Activated T-cell treated with anti-CD3 and anti-CD28 coated beads for 4 hours (primary cell): ENCODE measurements at regions not wholly inside any gene's neighbourhood (a gene's known extent, or its start where the extent isn't known, plus 50 kb on each side); places are given as distances from the start of the nearest gene placed in this dataset.

Source experiments
- DNase-seq: peaks from one replicate; pipeline ENCODE4 v3.0.0-alpha.2; 2020

DNA sequence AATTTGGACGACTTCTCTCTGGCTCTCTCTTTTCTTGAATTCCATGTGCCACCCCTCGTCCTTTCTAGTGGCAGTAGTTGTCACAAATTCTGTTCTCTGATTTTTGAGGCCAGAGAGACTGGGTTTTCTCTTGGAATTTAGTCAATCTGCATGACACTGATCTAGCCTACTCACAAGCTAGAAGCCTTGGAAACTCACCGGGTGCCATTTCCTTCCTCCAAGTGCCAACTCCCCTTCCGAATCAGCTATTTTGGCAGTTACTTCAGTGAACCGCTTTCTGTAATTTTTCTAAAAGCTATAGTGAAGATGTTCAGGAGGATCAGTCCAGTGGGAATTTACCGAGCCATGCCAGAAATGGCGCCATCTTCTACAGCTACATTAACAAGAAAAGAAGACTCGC is 228.9 kb downstream of the PMP22 start:
- no peak for DNase-seq

DNA sequence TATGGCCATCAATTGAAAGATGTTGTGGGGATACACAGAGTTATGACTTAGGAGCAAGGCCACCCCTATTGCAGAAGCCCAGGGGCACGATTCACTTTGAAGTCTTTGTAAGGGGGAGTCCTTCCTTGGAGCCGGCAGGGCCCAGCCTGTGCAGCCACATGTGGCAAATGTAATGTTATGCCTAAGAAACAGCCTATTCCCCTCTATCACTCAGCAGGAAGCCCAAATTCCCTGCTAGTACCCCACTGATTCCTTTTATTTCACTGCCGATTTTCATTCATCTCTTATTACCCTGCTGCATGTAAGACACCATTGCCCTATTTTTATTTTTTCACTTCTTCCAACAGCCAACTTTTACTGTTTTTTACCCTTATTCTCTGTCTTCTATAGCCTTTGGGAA is 233.2 kb downstream of the PMP22 start:
- DNase-seq = no peak

- no peak for DNase-seq
Measured at GRCh38 chr17:15029469-15029868, 235.7 kb downstream of the PMP22 start.

DNA sequence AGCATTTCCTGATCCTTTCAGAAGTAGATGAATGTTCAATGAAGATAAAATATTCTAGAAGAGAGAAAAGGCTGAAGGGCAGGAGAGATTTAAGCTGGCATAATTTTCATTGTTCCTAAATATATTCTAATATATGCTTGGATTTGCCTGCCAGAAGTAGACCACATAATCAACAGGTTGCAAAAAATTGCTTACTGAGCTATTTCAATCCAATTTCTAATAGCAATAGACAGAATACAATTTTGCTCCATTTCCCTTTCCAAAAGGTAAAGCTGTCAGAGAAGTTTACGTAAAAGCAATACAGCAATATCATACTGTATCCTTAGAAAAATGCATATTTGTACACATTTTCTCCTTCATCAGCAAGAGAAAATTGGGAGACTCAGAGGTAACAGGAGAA is 237.3 kb downstream of the PMP22 start:
- no peak for DNase-seq

- DNase-seq = no peak
Measured at GRCh38 chr17:15026088-15026487, 239.0 kb downstream of the PMP22 start.

DNA sequence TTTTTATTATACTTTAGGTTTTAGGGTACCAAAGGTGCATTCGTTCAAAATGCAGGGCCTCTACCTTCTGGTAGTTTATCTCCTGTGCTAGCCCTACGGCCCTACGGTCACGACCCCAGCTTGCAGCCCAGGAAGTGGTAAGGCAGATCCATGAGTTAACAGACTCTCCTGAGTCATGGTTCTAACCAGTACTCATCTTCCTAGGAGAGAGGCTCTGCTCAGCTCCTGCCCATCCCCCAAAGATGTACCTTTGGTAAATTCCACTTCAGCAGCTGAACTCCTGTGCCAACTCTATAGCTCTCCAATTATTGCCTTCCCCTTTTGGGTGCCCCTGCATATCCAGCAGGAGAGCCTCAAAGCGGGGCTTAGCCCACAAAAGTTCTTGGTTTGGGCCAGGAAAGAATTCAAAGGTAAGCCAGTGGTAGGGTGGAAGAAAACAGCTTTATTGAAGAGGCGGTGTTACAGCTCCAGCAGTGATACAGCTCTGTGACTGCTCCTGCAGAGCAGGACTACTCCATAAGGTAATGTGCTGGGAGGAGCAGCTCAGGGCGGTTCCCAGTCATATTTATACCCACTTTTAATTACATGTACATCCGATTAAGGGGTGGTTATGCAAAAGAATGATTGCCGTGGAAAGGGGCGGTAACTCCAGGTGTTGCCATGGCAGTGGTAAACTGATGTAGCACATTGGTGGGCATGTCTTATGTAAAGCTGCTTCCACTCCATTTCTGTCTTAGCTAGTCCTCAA is 241.4 kb downstream of the PMP22 start:
- DNase-seq = no peak

DNA sequence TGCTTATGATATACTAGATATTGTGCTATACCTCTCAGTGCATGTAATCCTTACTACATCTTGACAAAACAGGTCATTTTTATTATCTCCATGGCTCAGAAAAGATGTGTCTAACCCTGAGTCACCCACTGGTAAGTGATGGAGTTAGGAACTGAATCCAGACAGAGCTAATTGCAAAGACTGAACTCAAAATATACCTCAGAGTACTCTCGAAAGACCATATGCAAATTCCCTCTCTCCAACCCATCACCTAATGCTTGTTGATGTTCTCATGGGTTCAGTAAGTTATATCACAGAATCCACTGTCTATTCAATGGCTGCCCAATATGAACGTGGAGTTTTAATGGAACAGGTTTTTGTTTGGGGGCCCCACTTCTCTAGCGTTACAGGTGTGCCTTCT is 246.0 kb downstream of the PMP22 start:
- no peak for DNase-seq

DNA sequence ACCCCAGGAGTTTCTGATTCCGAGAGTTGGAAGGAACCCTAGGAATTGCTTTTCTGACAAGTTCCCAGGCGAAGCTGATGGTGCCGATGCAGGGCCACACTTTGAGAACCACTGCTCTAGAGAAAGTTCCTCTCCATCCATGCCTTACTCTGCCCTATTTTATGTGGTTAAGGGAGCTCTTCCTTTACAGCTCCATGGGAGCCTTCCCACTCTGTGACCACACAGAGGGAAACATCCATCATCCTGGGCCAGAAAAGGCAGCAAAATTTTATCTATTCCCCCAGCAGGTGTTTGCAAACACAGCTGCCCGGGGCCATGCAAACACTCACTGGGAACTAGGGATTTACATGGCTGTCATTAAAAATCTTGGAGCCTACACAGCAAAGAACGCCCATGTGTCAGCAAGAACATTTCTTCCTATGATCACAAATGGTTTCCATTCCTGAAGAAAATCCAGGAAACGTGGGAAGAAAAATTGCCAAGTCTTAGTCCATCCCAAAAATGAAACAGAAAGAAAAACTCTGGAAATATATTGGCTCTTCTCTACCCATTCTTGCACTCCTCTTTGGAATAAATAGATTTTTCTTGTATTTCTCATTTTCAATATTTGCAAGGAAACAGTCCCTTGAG is 252.7 kb downstream of the PMP22 start:
- DNase-seq = no peak

- DNase-seq = no peak
Measured at GRCh38 chr17:15009087-15009486, 256.0 kb downstream of the PMP22 start.

DNA sequence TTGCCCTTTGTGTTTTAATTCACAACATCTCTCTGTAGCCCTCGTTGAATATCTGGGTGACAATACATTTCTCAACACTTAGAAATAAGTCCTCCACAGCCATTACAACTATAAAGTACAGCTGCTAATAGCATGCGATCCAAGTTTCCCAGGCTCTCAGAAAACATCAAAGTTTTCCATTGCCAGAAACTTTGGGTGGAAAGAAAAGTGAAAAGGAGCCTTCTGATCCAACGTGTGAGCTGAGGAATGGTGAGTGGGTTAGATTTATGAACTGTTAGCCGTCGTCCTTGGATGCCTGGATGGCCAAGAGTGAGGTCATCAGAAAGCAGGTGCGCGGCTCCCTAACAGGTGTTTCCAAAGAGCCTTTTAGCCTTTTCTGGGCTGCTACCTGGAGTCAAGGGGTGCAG is 258.0 kb downstream of the PMP22 start:
- no peak for DNase-seq

- no peak for DNase-seq
Measured at GRCh38 chr17:15006421-15007128, 258.6 kb downstream of the PMP22 start.

GRCh38 chr17:15000661-15001060 is 264.5 kb downstream of the PMP22 start:
- DNase-seq = no peak

GRCh38 chr17:14997290-14997689 is 267.8 kb downstream of the PMP22 start:
- no peak for DNase-seq

- no peak for DNase-seq
Measured at GRCh38 chr17:14986127-14986526, 279.0 kb downstream of the PMP22 start.

DNA sequence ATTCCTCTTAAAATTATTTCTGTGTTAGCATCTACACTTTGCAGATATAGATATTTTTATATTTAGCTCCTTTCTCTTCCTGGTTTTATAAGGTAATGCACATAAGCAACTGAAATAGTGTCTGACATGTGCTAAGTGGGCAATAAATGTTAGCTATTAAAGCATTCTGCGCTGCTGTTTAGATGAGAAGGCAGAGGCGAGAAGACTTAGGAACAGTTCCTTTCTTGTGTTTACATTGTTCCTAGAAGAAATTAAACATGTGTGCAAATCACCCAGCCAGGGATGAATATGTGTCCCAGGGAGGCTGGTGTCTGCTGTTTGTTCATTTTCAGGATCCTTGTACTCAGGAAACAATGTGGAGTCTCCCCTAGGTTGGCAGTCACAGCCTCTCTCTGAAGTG is 292.3 kb downstream of the PMP22 start:
- DNase-seq = no peak

GRCh38 chr17:14971054-14971453 is 294.1 kb downstream of the PMP22 start:
- DNase-seq = no peak

DNA sequence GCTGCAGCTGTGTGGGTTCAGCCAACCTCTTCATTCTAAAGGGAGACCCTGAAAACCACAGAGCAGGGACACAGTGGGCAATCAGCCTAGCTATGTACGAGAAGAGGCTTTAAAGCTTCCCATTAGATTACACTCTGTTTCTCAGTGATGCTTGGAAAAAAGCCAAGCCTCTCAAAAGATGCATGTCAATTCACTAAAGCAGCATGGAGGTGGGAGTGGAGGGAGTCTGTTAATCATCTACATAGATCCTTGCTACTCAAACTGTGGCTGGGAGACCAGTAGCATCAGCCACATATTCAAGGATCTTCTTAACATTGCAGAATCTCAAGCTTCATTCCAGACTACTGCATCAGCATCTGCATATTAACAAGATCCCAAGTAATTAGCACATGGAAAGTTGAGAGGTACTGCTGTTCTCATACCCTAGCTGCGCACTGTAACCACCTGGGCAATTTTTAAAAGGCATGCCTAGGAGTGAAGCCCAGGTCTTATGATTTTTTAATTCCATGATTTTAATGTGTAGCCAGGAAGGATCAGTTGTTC is 305.9 kb downstream of the PMP22 start:
- DNase-seq = no peak

- no peak for DNase-seq
Measured at GRCh38 chr17:14953405-14953804, 311.7 kb downstream of the PMP22 start.

GRCh38 chr17:14950686-14951085 is 314.4 kb downstream of the PMP22 start:
- no peak for DNase-seq

GRCh38 chr17:14950216-14950615 is 314.9 kb downstream of the PMP22 start:
- DNase-seq = no peak

DNA sequence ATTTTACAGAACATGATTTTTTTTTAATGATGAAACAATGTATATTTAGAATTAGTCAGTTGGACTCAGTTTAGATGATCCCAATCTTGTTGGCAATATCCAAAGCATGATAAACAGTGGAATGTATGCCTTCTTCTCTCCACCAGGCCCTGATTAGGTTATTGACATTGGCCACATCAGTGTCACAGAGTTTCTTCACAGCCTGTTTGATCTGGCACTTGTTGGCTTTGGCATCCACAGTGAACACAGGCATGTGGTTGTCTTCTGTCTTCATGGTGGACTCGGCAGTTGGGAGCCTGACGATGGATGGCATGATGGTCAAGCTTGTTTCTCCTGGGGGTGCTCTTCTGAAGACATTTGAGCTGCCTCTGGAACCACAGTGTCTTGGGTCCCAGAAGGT is 317.5 kb downstream of the PMP22 start:
- no peak for DNase-seq

- no peak for DNase-seq
Measured at GRCh38 chr17:14946481-14946880, 318.6 kb downstream of the PMP22 start.

DNA sequence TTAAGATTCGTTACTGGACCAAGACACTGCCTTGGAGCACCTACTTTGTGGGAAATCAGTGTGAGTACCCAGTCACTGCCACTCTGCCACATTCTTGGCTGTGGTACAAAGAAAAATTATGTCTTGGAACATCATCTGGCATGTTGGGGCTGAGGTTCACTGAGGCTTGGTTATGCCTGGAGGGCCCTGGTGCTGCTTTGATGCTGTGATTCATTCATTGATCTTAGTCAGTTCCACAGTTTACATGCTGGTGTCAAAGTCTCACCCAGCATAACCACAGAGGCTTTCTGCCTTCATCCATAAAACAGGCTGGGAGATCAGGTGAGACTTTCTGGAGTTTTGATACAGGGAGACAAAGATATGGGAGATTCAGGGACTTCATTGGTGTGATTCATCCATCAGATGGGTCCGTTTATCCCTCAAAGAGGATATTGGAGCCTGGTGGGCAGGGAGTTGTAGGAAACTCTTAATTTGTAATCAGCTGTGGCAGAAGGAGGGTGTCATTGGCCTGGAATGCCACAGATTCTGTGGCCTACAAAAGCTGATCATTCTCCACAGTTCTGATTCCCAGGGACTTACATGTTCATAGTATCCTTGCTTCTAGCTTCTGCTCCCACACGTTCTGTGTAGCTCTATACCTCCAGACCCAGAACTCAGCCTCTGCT is 322.5 kb downstream of the PMP22 start:
- no peak for DNase-seq

DNA sequence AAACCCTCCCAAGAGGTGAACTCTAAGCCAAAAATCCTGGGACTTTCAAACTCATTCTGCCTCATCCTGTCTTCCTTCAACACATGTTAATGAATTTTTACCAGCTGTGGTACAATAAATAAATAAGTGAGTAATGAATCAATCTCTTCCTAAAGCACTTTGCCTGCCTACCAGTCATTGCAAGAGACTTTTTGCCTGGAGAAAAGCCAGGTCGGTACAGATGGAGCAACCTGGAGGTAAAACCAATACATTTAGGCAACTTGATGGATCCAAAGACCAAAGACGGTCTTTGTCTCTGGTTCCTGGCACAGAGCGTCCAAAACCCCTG is 324.2 kb downstream of the PMP22 start:
- DNase-seq = no peak
